HG02678 (cell line): ENCODE measurements at regions not wholly inside any gene's neighbourhood (a gene's known extent, or its start where the extent isn't known, plus 50 kb on each side); places are given as distances from the start of the nearest gene placed in this dataset.

Source experiments
- ATAC-seq: cut with Tn5 transposase; IDR thresholded peaks from one replicate; pipeline ENCODE4 v1.9.1; 2021; ENCODE audit warnings: mild to moderate bottlenecking, moderate library complexity; ENCODE audit not compliant: unreplicated experiment

DNA sequence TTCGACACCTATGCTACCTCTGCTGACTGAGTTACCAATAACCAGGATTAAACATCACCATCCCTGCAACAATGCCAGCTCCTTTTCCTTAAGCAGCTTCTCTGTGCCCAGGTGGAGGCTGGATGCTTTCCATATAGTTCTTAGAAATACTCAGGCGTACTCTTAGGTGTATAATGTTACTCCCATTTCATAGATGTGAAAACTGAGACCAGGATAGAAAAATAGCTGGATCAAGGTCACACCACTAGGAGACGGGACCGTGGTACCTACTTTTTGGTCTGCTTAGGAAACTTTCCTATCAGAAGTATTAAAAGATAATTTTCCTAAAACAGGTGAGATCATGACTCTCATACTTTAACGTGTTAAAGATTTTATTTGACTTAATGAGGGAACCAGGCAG, 141.7 kb upstream of the RPL38 start:
- ATAC-seq = no peak

DNA sequence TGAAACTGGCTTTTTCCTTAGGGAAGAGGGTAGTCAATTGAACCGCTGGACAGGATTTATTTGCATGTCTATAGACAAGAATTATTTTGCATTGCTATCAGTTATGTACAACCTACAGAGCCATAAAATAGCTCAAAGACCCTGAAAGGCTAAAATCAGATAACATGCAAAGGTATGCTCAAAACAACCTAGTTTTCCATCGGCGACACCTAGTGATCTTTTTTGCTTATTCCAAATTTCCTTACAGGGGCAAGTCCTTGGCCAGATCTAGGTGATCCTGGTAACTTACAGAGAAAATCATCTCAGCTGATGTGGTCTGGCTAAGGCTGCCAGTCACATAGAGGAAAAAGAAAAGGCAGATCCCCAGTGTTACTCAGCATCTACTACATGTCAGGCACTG, 141.2 kb upstream of the RPL38 start:
- ATAC-seq = no peak

DNA sequence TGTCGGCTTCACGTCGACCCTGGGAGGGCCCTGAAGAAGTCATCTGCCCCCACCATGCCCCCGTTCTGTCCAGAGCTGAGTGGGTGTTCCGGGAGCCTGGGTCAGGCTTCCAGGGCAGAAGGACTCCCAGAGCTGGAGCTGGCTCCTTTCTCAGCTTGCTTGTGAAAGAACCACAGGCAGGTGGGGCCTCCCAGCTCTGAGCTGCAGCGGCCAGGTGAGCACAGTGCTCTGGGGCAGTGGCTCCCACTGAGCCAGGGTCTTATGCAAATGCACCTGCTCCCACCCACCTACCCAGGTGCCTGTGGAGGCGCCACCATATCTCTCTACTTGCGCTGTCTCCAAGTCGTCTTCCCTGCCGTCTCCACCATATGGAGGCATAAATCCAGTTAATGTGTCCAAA, 140.0 kb upstream of the RPL38 start:
- ATAC-seq = no peak

DNA sequence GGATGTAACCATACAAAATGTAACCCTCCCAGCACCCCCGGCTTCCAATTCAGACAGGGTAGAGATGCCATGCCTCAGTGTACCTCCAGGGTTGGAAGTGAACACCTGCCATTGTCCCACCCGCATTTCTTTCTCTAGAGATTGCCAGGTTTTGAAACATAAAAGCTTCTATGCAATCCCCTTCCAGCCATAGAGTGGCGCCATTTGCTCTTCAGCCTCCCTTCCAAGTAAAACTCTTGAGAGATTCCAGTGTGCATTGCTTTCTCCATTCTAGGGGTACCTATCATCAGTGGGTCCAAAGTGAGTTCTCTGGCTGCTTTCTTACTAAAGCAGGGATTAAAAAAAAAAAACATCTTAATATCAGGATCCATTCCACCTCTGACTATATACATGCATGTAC, 133.1 kb upstream of the RPL38 start:
- no peak for ATAC-seq

DNA sequence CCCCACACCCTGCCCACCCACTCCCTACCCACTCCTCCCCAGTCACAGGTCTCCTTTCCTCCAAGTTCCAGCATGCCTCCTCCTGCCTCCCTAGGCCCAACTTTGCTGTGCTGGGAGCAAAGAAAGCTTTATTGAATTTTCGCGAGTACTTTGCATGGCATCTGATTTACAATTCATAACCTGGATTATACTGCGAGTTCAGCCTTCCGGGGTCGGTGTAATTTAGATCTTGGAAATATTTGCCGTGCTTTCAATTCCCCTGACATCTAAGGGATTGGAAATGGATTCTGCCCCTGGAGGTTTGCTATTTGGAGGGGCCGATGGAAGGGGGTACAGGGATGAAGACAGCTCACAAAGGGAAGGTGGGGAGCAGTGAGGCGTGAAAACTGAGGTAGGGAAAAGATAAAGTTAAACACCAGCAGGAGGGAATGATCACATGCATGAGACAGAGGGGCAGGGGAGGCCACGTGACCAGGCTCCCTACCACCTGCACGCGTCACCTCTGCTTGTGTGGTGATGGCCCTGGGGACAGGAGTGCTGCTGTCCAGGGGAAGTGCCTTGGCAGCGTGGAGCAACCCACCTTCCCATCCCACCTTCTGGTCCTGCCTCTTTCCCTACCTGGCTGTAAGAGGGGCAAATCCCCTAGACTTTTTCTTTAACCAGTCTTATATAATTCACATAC, 132.3 kb upstream of the RPL38 start:
- ATAC-seq = no peak

DNA sequence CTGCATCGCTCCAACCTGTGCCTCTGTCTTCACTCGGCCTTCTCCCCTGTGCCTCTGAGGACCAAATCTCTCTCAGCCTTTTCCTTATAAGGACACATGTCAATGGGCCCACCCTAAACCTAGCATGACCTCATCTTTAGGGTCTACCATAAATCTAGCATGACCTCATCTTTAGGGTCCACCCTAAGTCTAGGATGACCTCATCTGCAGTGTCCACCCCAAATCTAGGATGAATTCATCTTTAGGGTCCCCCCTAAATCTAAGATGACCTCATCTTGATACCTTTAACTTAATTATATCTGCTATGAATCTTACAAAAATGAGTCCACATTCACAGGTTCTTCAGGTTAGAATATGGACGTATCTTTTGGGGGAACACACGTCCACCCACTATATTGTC, 131.1 kb upstream of the RPL38 start:
- no peak for ATAC-seq

DNA sequence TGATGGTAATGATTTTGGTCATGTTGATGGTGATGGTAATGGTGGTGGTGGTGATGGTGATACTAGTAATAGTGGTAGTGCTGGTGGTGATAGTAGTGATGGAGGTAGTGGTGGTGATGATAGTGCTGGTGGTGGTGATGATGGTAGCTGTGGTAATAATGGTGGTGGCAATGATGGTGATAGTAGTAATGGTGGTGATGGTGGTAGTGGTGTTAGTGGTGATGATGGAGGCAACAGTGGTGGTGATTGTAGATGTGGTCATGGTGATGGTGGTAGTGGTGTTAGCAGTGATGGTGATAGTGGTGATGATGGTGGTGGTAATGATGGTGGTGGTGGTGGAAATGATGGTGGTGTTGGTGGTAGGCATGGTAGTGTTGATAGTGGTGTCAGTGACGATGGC, 127.0 kb upstream of the RPL38 start:
- ATAC-seq = no peak

DNA sequence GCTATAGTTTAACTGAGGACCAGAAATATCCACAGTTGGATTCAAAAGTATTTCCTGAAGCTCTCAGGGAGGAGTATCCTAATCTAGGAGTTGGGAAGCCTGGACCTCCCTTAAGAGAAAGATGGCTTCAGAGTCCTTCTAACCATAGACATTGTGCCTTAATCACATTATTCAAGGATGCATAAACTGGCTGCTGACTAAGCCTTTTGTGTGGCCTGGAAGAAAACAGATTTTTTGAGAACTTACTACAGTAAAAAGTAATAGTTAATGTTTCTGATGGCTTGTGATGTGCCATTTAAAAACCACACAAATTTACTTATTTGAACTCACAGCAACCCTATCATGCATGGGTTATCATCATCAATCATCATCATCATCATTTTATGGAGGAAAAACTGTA, 126.2 kb upstream of the RPL38 start:
- ATAC-seq = no peak

DNA sequence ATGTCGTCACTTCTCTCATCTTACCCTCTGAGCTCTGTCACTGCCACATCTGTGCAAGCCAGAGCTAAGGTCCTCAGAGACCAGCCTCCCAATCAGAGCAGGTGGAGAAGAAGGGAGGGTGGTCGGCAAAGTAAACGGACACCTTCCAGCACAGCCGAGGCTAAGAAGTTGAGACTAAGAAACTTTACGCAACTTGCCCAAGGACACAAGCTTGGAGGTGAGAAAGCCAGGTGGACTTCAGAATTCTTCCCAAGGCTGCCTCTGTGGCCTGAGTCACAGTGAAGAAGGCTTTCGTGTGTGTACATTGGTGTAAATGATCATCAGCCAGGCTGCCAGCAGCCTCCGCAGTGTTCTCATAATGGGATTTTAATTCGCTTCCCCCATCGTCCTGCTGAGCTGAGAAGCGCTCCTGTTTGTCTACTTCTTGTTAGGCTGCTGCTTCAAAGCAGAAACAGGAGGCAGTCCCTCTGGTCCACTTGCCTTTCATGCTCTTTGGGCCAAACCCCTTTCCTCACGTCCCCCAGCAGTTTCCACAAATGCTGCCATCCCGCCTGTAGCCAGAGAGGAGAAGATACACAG, 125.0 kb upstream of the RPL38 start:
- ATAC-seq = no peak

DNA sequence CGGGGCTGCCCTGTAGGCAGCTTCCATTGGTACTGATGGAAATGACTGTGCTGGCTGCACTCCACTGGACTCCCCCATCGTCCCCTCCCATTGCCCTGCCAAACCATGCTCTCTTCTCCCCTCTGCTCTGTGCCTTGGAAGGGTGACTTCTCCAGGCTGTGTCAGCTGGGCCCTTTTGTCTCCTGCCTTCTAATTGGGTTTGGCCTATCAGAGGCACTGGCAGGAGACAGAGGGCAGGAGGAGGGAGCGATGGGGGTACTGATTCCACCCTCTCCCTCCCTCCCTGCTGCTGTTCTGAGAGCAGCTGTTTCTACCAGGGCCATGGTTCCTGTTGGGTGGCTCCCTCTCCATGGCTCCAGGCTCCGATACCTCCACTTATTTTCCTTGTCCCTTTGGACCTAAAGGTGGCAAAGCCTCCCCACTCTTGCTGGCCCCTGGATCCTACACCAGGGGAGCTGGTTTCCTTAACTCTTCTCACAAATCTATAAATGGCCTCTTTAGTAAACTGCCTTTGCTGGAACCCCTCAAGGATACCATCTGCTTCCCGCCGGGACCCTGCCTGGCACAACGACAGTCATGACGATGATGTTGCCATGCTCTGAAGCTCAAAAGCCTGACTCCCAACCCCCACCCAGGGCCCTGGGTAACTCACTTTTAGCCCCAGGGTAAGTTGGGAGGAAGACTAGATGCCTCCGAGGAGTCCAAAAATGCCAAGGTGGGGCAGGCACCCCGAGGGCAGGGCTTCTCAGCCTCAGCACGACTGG, 123.8 kb upstream of the RPL38 start:
- ATAC-seq = no peak

DNA sequence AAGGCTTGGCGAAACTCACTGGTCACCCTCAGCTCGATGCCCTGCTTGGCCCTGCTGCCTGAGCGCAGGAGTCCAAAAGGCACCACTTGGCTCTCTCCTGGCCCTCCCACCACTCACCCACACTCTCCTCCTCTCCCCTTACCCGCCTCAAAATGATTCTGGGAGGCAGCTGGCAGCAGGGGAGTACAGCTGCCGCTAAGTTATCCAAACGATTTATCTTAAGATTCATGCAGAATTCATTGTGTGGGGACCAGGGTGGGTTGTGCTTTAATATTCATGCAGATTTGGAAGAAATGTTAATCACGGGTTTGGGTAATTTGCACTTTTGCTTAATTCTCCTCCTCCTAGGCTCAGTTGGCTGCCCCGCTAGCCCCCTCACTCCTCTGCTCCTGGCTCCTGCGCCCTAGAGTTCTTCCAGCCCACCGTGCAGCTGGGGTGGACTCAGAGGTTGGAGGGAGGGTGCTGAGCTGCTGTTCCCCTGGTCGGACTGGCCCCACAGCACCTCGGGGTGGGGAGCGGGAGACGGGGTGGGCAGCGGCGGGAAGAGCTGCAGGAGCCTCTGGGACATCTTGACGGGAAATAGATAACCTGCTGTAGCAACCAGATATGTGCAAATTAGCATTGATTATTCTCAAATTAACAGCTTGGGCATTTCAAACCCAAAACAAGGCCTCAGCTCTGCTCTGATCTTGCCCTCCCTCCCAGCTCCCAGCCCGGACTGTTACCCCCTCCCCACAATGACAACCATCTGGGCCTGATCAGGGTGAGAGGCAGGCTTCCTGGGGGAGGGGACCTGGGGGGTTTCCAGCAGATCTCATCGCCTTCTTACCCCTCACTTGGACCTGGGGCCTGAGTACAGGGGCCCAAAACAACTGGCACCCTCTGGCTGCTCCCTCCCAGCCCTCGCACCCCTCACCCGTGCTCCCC, 122.6 kb upstream of the RPL38 start:
- no peak for ATAC-seq

DNA sequence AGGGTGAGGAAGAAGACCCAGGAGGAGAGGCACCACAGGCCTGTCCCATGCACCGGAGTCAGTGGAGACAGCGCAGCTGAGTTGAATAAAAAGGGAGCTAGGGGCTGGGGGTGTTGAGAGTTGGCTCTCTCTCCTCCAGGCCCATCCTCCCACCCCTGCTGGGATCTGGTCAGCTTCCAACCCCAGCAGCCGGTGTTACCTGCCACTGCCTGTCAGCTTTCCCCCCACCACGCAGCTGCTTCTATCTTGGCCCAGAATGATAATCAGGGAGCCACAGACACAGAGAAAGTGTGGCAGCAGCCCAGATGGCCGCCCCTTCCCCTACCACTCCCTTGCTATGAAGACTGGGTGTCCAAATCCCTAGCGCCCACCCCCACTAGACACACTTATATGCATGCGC, 120.6 kb upstream of the RPL38 start:
- ATAC-seq = no peak

DNA sequence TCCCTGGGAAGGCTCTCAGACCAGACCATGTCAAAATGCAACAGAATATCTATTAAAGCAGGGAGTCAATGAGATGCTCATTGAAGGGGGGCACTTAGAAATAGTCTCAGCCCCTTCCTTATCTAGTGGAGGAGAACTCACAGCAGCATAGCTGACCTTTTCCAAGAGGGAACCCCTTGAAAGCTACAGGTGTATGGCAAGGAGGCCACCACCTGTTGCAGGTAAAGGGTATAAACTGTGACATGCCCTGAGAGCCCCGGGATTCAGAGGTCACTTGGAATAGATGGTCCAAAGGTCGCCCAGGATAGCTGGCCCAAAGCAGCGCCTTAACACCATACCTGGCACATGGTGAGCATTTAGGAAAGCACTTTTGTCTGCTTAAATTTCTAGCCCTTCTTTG, 120.2 kb upstream of the RPL38 start:
- no peak for ATAC-seq

DNA sequence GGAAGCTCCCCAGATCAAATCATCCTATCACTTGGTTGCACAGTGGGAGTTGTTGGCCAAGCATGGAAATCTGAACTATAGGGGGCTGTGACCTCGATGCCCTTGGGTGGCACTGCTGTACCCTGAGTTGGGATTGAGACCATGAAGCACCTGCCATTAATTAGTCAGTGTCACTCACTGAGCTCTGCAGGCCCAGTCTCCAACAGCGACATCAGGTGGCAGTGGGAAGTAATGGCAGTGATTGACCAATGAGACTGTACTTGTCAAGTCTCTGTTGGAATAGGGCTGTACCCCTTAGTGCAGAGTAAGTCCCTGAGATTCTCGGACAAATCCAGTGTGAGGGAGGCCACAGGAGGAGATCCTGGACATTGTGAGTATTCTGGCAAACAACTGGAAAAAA, 118.0 kb upstream of the RPL38 start:
- no peak for ATAC-seq

DNA sequence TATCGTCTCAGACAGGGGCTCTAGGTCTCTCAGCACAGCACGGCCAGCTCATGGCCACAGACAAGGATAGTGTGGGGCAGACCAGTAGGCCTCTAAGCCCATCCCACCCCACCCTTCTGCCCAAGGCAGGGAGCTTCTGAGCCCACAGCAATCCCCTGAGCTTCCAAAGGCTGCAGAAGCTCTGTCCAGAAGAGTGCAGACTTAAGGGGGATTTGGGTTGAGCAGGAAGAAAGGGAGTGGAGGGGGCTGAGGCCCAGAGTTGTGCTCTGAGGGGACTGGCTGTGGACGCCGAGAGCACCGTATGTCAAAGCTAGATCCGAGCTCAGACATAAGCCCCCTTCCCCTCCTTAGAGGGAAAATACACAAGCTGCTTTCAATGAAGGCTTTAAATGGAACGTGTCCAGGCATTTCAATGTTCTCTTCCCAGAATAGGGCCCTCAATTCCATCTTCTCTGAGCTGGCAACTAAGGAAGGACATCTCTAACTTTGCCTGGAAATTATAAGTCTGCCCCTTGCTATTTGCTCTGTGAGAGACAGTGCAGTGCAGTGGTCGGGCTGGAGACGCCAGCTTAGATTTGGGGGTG, 116.4 kb upstream of the RPL38 start:
- no peak for ATAC-seq

DNA sequence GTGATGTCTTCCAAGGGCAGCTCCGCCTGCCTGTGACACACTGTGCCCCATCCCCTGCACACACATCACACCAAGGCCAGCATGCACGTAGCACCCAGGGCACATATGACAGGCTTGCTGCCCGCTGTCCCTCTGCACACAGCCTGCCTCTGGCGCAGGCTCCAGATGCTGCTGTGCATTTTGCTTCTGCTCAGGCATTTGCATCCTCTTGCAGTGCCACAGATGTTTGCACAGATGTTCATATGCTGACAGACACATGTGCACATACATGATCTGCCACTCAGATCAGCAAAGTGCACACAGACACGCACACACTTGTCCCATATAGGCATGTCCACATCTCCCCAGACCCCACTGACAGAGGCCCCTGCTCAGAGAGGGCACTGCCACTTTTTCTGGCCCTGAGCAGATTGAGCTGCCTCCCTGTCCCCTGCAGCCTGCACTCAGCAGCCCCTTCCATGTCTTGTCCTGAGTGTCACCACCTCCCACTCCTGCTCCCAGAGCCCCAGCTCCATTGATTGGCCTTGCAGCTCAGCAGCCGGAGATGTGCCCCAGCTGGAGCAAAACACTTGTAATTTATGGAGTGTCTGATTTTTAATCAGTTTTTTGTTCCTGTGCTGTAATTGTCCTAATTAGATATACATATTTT, 115.1 kb upstream of the RPL38 start:
- no peak for ATAC-seq

DNA sequence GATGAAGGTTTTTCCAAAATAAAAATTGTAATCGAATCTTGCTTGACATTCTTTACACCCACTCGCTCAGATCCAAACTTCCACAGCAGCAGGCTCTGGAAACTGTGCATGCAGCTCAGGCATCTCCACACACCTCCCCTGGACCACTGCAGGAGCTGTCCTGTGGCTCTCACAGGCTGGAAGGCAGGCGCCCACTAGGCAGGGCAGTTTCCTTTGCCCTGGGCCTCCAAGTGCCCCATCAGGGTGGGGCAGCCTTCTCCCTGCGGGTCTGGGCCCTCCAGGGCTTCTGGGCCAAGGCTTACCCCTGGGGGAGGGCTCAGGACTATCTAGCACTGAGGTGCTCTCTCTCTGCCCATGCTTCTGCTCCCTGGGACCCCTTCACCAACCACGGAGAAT, 114.5 kb upstream of the RPL38 start:
- ATAC-seq = no peak

DNA sequence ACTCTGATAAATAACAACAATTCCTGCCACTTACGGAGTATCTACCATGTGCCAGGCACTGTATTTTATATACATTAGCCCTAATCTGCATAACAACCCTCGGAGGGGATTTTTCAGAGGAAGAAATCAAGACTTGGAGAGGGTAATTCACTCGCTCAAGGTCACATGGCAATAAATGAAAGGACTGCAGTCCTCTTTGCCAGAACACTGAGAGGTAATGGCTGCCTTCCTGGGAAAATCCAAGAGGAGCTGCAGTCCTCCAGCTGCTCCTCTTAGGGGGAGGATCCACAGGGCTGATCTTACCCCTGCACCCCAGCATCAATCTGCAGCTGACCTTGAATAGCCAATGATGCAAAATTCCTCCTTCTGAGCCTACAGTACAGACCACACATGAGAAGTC, 114.1 kb upstream of the RPL38 start:
- ATAC-seq = no peak

DNA sequence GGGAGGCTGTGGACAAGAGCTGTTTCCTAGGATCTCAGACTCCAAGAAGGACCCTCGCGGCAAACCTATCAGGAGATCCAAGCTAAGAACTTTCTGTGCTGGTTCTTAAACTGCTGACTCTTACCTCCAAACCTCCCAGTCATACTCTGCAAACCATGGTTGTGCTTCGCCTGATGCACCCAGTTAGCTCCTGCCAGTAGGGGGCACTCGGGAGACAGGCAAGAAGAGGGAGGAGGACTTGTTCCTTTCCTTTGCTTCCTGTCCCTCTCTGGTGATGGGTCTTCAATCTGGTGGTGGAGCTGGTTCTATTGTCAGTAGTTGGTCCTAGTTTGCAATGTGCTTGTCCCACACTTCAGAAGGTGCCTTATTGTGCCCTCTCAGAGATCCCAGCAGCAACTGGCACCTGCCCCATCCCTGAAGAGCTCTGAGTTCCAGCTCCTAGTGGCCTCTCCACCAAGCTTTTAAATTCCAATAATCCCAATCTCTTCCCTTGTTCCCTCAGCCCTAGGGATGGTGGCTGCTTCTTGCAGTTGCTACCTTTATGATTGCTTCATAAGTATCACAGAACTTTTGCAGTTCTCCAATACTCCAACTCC, 113.5 kb upstream of the RPL38 start:
- ATAC-seq = no peak

DNA sequence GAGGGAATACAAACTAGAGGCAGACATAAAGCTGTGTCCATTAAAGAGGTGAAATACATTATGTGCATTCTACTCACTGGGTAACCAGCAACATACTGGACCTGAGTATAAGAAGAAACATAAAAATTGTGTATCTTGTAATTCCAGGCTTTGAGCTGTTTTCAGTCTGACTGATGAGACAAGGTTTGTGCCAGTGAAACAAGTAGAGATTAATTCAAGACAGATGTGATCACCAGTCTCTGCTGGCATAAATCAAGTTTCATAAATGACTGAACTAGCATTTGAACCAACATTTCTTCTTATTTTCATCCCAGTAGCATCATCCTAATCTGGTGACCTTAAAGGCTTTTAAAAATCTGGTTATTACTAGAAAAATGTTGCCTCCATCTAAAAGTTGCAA, 108.8 kb upstream of the RPL38 start:
- ATAC-seq = no peak
